ENCODE measurements at regions not wholly inside any gene's neighbourhood (a gene's known extent, or its start where the extent isn't known, plus 50 kb on each side); places are given as distances from the start of the nearest gene placed in this dataset.

- TF ChIP-seq CTCF (IDR thresholded peaks at IDR 0.05) = no peak
- TF ChIP-seq POLR2A (IDR thresholded peaks at IDR 0.05) = no peak
Measured at GRCh38 chr13:104616990-104617389, 1550.8 kb upstream of the SLC10A2 start.

Data from right lobe of liver (tissue), 4 donors.